ENCODE measurements at regions not wholly inside any gene's neighbourhood (a gene's known extent, or its start where the extent isn't known, plus 50 kb on each side); places are given as distances from the start of the nearest gene placed in this dataset.

DNA sequence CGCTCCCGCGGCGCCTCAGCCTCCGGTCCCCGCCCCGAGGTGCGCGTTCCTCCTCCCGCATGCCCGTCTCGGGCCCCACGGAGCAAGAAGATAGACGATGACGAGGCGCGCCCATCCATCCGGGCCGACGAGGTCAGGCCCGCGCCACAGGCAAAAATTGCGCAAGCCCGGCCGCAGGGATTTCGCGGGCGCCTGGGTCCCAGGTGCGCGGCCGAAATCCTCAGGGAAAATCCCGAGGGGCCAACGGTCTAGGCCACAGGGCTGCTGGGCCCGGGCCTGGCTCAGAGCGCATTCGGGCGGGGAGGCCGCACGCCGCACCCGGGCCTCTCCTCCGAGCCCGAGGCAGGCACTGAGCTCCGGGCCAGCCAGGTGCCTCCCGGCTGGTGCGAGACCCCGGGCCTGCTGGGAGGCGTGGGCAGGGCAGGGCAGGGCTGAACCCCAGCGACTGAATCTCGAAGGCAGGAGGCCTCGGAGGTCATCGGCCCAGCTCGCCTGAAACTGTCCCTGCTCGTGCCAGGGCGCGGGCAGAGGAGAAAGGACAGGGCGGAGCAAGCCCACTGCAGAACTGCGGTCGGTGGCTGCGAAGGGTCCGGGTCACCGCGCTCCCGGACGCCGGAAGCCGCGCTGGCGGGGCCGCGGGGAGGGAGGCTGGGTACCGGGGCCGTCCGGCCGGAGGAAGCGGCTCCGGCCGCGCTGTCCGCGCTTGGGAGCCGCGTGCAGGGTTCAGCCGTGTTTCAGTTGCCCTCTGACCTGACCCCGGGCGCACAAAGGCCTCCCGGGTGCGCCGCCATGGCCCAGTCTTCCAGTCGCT is 66.8 kb downstream of the FOXD1 start:
- TF ChIP-seq, protein P1, sequence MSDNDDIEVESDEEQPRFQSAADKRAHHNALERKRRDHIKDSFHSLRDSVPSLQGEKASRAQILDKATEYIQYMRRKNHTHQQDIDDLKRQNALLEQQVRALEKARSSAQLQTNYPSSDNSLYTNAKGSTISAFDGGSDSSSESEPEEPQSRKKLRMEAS (IDR thresholded peaks at IDR 0.05), result no peak
- TF ChIP-seq MAZ (IDR thresholded peaks at IDR 0.05; ENCODE audit: borderline replicate concordance, low read depth, low read length) (no peak), CTCF (IDR thresholded peaks at IDR 0.05) (no peak), MYC (IDR thresholded peaks at IDR 0.05; ENCODE audit: borderline replicate concordance, low read length) (no peak), POLR2A (IDR thresholded peaks at IDR 0.05; ENCODE audit: low read length) (no peak)
- TF ChIP-seq, protein P2, sequence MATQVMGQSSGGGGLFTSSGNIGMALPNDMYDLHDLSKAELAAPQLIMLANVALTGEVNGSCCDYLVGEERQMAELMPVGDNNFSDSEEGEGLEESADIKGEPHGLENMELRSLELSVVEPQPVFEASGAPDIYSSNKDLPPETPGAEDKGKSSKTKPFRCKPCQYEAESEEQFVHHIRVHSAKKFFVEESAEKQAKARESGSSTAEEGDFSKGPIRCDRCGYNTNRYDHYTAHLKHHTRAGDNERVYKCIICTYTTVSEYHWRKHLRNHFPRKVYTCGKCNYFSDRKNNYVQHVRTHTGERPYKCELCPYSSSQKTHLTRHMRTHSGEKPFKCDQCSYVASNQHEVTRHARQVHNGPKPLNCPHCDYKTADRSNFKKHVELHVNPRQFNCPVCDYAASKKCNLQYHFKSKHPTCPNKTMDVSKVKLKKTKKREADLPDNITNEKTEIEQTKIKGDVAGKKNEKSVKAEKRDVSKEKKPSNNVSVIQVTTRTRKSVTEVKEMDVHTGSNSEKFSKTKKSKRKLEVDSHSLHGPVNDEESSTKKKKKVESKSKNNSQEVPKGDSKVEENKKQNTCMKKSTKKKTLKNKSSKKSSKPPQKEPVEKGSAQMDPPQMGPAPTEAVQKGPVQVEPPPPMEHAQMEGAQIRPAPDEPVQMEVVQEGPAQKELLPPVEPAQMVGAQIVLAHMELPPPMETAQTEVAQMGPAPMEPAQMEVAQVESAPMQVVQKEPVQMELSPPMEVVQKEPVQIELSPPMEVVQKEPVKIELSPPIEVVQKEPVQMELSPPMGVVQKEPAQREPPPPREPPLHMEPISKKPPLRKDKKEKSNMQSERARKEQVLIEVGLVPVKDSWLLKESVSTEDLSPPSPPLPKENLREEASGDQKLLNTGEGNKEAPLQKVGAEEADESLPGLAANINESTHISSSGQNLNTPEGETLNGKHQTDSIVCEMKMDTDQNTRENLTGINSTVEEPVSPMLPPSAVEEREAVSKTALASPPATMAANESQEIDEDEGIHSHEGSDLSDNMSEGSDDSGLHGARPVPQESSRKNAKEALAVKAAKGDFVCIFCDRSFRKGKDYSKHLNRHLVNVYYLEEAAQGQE (IDR thresholded peaks at IDR 0.05), result no peak
- TF ChIP-seq, protein P3, sequence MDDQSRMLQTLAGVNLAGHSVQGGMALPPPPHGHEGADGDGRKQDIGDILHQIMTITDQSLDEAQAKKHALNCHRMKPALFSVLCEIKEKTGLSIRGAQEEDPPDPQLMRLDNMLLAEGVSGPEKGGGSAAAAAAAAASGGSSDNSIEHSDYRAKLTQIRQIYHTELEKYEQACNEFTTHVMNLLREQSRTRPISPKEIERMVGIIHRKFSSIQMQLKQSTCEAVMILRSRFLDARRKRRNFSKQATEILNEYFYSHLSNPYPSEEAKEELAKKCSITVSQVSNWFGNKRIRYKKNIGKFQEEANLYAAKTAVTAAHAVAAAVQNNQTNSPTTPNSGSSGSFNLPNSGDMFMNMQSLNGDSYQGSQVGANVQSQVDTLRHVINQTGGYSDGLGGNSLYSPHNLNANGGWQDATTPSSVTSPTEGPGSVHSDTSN (IDR thresholded peaks at IDR 0.05), result no peak

All from A549 (cell line).